HG02798 (cell line): ENCODE measurements at regions not wholly inside any gene's neighbourhood (a gene's known extent, or its start where the extent isn't known, plus 50 kb on each side); places are given as distances from the start of the nearest gene placed in this dataset.
"Not testable (repeated sequence)": the region's sequence is repeated elsewhere in the genome, so short reads cannot be mapped to it uniquely, and the experiment has no call there.

Experiments
- ATAC-seq: cut with Tn5 transposase; IDR thresholded peaks from one replicate; pipeline ENCODE4 v1.9.1; 2021; ENCODE audit warnings: mild to moderate bottlenecking; ENCODE audit not compliant: unreplicated experiment, poor library complexity

DNA sequence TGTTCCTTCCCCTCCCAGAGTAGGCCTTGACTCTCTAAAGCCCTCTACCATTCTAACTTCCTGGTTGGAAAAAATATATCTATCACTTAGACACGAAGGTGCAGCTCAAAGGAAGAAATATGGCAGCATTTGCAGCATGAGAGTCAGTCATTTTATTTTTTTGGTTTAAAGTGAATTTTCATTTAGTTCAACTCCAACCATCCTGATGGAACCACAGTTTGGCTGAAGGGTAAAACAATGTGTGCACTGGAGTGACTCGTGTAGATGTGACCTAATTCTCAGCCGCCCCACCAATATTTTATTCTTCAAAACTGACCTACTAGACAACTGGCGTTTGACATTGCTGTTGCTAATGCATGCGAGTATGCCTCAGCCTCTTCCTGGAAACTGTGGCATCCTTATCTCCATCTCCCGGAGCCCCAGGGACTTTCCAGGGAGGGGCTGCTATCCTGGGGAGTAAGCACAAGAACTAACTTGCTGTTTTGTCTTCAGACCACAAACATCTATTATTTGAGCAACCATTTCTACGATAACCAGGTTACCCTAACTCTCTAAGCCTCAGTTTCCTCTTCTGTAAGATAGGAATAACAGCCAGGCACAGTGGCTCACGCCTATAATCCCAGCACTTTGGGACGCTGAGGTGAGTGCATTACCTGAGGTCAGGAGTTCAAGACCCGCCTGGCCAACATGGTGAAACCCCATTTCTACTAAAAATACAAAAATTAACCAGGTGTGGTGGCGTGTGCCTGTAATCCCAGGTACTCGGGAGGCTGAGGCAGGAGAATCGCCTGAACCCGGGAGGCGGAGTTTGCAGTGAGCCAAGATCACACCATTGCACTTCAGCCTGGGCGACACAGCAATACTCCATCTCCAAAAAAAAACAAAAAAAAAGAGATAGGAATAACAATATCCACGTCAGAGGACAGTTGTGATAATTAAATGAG is 148.7 kb upstream of the JARID2 start:
- ATAC-seq: no peak

DNA sequence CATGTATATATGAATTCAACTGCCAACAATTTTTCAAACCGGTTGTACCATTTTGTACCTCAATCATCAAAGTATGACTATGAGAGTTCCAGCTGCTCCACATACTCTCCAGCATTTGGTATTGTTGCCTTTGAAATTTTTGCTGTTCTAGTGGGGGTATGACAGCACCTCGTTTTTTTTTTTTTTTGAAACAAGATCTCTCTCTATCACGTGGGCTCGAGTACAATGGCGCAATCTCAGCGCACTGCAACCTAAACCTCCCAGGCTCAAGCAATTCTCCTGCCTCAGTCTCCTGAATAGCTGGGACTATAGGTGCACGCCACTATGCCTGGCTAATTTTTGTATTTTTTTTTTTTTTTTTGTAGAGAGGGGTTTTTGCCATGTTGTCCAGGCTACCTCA is 144.7 kb upstream of the JARID2 start:
- no peak for ATAC-seq

DNA sequence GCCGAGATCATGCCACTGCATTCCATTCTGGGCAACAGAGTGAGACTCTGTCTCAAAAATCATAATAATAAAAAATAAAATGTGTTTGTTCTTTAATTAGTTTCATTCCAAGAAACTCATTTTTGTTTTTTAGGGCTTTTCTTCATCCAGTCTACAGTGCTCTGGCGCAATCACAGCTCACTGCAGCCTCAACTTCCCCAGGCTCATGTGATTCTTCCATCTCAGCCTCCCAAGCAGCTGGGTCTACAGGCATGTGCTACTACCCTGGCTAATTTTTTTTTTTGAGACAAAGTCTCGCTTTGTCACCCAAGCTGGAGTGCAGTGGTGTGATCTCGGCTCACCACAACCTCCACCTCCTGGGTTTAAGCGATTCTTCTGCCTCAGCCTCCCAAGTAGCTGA is 143.6 kb upstream of the JARID2 start:
- no peak for ATAC-seq

DNA sequence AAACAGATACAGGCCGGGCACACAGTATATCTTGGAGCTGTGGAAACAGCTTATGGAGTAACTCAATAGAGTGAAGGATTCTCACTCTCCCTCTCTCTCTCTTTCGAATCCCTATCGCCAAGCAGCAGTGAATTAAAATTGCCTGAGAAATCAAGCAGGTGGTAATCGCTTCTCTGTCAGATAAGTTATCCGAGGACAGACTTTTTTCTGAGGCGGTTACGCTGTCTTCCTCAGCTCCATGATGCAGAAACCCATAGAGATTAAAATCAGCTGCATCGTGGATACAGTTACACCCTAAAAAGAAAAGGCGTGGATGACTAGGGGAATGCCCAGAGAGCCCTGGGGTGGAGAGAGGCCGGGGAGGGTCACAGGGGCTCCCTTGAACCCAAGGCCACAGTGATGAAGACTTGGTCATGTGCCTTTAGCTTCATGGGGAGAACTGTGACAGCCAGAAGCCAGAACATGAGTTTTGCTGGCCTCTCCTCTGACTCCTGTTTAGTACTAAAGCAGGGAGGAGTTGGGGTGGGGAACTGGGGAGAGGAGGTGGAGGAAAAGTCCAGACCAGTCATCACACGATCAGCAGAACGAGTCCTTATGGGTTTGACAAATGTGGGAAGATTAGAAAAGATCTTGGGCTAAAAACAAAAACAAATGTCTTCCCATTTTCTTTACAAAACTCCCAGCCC is 138.8 kb upstream of the JARID2 start:
- no peak for ATAC-seq

DNA sequence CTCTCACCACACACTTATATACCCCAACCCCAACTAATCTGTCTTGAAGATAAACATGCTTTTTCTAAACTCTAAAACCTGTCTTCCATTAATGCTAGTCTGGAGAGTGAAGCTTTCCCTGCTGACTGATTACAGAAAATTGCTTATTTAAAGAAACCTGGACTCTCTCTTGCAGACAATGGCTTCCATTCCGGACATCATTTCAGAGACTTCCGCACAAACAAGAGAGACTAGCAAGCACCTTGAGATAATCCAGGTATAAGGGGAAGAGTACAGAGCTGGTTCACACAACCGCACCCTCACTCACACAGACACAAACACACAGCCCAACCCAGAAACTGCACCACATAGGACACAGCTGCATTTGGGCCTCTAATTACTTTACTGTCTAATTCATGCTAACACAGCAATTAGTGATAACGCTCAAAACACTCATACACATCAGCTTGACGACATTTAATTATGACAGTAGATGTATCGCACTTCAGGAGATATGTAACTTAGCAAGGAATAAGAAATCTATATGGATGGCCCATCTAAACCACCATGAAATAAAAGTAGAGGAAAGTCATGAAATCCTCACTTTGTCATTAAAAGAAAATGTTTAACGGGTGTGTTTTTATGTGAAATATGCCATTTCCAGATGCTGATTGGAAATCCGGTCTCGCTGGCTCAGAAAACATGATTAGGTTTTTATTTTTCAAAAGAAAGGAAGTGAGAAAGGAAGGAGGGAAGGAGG is 138.1 kb upstream of the JARID2 start:
- ATAC-seq: no peak

DNA sequence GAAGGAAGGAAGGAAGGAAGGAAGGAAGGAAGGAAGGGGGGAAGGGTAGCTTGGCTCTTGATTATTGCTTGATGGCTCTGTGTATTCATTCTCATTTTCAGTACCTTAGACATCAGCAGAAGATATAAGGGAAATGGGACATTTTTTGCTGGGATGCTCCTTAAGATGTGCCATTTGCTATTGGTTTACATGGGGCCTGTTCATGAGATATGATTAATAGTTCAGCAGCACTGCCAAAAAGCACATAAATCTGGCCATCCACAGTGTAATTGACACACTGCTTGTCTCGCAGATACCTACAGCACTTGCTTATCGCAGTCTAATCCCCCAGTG is 137.5 kb upstream of the JARID2 start:
- no peak for ATAC-seq

DNA sequence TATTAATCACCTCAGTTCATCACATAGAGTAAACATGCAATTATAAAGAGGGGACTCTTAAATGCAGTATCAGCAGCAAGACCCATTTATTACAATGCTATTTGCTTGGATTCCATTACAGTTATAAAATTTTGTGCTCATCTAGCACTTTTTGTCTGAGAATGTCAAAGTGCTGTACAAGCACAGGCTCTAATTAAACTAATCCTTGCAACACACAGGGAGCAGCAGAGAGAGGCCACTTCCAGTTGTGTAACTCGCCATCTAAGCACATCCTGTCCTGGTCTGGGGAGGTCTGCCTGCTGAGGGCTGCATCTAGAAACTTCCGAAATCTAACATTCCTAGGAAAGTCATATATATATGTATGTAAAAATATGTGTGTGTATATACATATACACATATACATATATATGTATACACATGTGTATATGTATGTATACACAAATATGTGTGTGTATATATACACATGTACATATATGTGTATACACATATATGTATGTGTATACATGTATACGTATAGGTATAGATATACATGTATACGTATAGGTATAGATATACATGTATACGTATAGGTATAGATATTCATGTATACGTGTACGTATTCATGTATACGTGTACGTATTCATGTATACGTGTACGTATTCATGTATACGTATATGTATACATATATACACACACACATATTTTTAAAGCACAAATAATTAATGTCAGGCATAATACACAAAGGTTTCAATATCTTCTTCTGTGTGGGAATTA is 136.4 kb upstream of the JARID2 start:
- ATAC-seq: no peak

DNA sequence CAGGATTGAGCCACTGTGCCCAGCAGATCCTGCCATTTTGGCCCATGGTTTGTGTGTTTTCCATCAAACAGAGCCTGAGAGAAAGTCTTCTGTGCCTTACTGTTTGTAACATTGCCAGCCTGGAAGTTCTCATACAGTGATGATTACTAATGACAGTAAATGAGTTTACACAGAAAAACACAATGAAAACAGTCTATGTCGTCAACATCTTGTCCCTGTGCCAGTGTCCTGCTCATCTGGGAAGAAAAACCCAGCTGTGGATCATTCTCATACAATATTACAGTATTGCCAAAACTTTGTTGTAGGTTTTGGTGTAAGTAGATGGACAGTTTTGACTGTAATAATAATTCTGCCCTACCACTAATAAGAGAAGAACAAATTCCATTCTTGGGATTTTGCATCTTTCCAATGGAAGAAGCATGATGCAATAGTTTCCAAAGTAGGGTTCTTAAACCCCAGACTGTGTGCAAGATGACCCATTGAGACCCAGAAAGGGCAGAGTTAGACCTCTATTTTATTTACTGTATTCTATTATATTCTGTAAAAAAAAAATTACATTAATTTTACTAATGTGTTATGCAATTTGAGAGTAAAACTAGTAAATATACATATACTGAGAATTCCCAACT is 135.0 kb upstream of the JARID2 start:
- ATAC-seq: no peak

DNA sequence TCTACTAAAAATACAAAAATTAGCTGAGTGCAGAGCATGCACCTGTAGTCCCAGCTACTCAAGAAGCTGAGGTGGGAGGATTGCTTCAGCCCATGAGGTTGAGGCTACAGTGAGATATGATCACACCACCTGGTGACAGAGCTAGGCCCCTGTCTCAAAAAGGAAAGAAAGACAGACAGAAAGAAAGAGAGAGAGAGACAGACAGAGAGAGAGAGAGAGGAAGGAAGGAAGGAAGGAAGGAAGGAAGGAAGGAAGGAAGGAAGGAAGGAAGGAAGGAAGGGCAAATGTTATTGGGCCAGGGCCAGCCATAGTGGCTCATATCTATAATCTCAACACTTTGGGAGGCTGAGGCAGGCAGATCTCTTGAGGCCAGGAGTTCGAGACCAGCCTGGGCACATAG is 134.3 kb upstream of the JARID2 start:
- not testable (repeated sequence) for ATAC-seq

DNA sequence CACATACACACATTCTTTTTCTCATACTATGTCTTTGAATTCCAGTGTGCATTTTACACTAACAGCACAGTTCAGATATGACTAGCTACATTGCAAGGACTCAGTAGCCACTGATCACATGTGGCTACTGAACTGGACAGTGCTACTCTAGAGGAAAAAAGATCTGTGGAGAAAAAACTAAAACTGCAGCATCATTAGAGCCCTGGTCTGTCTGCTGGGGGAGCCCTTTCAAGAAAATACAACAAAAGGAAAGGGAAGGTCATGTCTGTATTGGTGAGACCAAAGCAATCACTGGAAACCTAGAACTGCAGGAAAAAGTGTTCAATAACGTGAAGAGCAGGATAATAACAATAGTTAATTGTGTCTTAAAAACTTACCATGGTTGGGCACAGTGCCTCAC is 132.3 kb upstream of the JARID2 start:
- no peak for ATAC-seq

DNA sequence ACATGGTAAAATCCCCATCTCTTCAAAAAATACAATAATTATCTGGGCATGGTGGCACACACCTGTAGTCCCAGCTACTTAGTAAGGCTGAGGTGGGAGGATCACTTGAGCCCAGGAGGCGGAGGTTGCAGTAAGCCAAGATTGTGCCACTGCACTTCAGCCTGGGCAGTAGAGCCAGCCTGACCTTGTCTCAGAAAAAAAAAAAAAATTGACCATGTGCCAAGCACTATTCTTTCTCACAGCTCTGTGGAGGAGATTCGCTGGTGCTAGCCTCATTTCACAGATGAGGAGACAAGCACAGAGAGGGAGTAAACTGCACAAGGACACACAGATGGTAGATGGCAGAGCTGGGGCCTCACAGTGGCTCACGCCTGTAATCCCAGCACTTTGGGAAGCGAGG is 131.8 kb upstream of the JARID2 start:
- no peak for ATAC-seq

DNA sequence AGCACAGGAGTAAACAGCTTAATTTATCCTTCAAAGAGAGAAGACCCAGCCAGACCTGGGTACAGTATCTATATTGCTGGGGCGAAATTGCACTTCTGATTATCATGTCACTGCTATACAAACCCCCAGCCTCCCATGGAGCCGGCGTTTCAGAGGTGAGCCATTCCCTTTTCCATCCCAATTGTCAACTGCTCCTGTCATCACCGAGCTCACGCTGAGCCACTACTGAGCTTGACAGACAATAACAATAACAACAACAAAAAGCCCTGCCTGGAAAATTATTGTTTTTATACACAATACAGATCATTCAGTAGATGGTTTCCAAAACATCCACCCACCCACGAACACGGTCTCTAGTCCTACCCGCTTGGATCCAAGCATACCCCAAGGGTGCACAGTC is 129.0 kb upstream of the JARID2 start:
- no peak for ATAC-seq

DNA sequence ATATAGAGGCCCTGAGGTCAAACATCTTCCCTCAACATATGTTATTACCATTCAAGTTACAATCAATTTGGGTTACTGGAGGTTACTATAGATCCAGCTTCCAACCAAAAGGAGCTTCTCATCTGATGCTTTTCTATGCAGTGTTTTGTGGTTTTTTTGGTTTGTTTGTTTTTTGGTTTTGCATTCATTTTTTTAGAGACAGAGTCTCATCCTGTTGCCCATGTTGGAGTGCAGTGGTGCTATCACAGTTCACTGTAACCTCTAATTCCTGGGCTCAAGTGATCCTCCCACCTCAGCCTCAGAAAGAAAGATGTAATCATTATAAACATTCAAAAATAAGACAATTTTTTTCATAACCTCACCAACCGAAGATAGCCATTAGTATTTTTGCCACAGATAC is 124.4 kb upstream of the JARID2 start:
- no peak for ATAC-seq

DNA sequence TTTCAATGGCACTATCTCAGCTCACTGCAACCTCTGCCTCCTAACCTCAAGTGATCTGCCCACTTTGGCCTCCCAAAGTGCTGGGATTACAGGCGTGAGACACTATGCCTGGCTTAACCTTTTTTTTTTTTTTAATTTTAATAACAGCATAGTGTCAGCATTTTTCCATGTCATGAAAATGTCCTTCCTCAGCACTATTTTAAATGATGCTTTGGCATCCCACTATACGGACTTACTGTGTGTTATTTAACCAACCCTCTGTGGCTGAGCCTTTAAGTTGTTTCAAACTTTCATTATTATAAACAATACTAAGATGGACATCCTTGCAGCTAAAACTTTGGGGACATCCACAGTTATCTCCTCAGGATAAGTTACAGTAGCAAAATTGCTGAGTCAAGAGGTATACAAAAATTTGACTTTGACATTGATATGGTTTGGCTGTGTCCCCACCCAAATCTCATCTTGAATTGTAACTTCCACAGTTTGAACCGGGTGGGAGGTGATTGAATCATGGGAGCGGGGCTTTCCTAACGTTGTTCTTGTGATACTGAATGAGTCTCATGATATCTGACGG is 123.8 kb upstream of the JARID2 start:
- ATAC-seq: no peak

DNA sequence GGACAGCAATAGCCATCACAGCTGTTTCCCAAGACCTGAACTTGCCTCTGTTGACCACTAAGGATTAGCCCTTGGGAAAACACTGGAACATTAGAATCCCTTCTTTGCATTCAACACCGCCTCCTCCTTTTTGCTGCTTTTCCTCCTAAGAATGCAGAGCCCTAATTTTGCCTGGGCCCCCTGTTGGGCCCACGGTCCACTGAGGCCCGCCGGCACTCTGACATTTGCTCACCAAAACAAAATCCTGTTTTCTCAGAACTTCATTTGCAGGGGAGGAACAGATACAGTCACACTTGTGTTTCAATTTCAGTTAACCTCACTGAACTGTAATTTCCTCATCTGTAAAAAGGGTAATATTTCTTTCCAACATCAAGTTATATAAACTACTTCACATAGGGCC is 116.0 kb upstream of the JARID2 start:
- ATAC-seq: no peak

DNA sequence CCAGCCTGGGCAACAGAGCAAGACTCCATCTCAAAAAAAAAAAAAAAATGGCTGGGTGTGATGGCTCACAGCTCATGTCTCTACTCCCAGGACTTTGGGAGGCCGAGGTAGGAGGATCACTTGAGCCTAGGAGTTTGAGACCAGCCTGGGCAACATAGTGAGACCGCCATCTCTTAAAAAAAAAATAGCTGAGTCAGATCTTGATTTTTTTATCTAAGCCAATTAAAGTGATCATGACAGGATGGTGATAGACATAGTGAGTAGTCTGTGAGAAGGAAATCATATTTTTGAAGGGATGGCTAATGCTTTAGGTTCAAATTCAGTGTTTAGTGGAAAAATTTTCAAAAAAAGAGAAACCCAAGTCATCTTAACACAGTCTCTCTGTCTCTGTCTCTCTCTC is 114.6 kb upstream of the JARID2 start:
- no peak for ATAC-seq

DNA sequence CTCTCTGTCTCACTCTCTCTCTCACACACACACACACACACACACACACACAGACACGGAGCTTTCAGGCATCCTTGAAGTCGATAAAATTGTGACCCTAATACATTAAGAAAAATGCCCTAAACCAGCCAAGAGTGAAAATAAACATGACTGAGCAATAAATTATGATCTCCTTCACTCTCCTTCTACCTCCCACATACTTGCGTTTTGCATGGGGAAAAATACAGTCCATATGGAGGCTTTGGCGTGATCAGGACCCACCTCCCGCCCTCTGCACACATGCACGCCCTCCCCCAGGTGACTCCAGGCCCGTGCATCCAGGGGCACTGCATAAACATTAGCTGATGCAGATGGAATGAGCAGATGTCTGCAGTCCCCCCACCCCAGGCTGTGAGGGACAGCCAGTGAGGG is 114.2 kb upstream of the JARID2 start:
- no peak for ATAC-seq

DNA sequence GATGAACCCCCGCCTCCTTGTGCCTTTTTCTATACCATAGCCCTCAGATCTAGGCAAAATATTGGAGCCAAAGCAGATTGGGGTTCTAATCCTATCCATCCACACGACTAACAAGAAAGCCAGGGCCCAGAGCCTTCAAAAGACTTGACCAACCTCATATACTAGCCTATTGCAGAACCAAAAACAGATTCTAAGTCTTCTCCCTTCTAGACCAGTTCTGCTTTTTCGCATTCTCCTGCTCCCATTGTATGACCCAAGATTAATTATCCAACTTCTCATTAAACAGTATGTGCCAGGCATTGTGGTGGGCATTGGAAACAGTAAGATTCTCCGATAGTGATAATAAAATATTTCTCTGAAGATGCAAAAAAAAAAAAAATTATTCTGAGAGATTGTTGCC is 113.7 kb upstream of the JARID2 start:
- ATAC-seq: no peak

DNA sequence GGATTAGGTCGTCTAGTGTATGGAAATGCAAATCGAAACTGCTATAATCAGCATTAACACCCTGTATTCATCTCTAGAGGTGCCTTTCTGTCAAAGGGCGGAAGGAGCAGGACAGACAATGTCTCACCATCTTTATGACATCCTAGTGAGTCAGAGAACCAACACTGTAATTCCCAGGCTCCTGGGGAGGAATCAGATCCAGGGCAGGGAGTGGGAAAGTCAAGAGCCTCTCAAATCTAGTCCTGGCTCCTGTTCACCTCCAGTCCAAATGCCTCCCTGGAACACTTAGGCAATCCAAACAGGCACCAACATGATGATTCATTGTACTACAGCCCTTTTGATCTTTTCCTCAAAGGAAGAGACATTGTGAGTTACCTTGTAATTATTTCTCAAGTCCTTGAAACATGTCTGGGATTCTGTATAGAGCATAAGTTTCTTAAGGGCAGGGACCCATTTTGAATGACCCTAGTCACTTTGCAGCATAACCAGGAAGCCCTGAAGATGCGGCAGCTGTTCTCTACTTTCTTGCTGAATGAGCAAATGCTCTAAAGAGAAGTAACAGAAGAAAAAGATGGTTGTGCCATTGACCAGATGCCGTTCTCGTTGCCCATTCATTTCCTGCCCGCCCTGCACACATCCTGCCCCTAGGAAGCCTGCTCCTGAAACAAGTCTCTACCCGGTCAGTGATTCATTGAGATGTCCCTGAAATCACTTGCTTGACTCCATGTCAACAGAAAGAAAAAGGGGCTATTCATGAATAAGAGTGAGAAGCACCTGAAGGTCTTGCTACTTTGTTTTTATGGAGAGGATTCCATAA is 112.8 kb upstream of the JARID2 start:
- ATAC-seq: no peak
